ENCODE measurements at regions not wholly inside any gene's neighbourhood (a gene's known extent, or its start where the extent isn't known, plus 50 kb on each side); places are given as distances from the start of the nearest gene placed in this dataset.

GRCh38 chr4:57553728-57554127 is 443.5 kb upstream of the IGFBP7 start:
- 25% methylated on average over 3 of the region's 3 CpGs for WGBS (ENCODE audit: low lambda C conversion rate)
- FAIRE-seq, result no peak
- Histone ChIP-seq H3K9ac (ENCODE audit: insufficient read depth, low read depth, low read length) (no peak overlapping the region), H3K79me2 (ENCODE audit: insufficient read depth, low read length) (no peaks in the 10 kb centered on the region), H3K4me2 (ENCODE audit: low read depth, low read length) (no peak overlapping the region), H3K36me3 (replicated peaks in 1 of 2; ENCODE audit: control insufficient read depth in 1 of 2, insufficient read depth in 2 of 2, low read length in 2 of 2) (no peaks in the 10 kb centered on the region), H3K27ac (ENCODE audit: extremely low read length, insufficient read depth, low read length) (no peak overlapping the region), H3K9me3 (ENCODE audit: low read length) (no peaks in the 10 kb centered on the region), H2AFZ (ENCODE audit: low read length) (no peak overlapping the region), H3K27me3 (ENCODE audit: control insufficient read depth in 1 of 2, insufficient read depth in 2 of 2, low read length in 2 of 2) (no peaks in the 10 kb centered on the region), H4K20me1 (ENCODE audit: insufficient read depth, low read length) (no peaks in the 10 kb centered on the region), H3K4me1 (ENCODE audit: insufficient read depth, low read length) (no peaks in the 10 kb centered on the region), H3K4me3 (replicated peaks in 1 of 3; ENCODE audit: insufficient read depth in 1 of 3, low read depth in 2 of 3, low read length in 3 of 3) (no peak overlapping the region)
- in situ Hi-C loops (cut with HindIII; ENCODE audit: extremely low pct_ligation_motif_present, low pct_unique_long_range_greater_than_20kb), result no loop called here
- CTCF ChIA-PET (ENCODE audit: low intra/inter-chr PET ratio, low total read pairs), result no interaction called here
- intact Hi-C loops (cut with micrococcal nuclease; ENCODE audit: unreplicated experiment), result no loop called here
- BruUV-seq (replicated peaks), result no TSS peak
- DNase-seq (ENCODE audit: low spot score), result no peak
- TF ChIP-seq, protein P1, sequence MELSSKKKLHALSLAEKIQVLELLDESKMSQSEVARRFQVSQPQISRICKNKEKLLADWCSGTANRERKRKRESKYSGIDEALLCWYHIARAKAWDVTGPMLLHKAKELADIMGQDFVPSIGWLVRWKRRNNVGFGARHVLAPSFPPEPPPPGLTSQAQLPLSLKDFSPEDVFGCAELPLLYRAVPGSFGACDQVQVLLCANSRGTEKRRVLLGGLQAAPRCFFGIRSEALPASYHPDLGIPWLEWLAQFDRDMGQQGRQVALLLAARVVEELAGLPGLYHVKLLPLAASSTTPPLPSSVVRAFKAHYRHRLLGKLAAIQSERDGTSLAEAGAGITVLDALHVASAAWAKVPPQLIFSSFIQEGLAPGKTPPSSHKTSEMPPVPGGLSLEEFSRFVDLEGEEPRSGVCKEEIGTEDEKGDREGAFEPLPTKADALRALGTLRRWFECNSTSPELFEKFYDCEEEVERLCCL (CRISPR knock-in tag; IDR thresholded peaks at IDR 0.05; ENCODE audit: borderline replicate concordance), result no peak
- no peak for TF ChIP-seq HNRNPLL (IDR thresholded peaks at IDR 0.05; ENCODE audit: low read depth, low read length, poor library complexity, severe bottlenecking)
- POLR2A ChIA-PET, result no interaction called here
- ATAC-seq, result no peak

- Histone ChIP-seq H3K4me1 (ENCODE audit: insufficient read depth, low read length) (no peaks in the 10 kb centered on the region), H3K79me2 (ENCODE audit: insufficient read depth, low read length) (no peaks in the 10 kb centered on the region), H2AFZ (ENCODE audit: low read length) (no peak overlapping the region), H3K27ac (ENCODE audit: extremely low read length, insufficient read depth, low read length) (no peak overlapping the region), H3K9ac (ENCODE audit: insufficient read depth, low read depth, low read length) (no peak overlapping the region), H3K4me2 (ENCODE audit: low read depth, low read length) (no peak overlapping the region), H4K20me1 (ENCODE audit: insufficient read depth, low read length) (no peaks in the 10 kb centered on the region), H3K27me3 (ENCODE audit: control insufficient read depth in 1 of 2, insufficient read depth in 2 of 2, low read length in 2 of 2) (no peaks in the 10 kb centered on the region), H3K4me3 (replicated peaks in 1 of 3; ENCODE audit: insufficient read depth in 1 of 3, low read depth in 2 of 3, low read length in 3 of 3) (no peak overlapping the region), H3K9me3 (ENCODE audit: low read length) (no peaks in the 10 kb centered on the region), H3K36me3 (replicated peaks in 1 of 2; ENCODE audit: control insufficient read depth in 1 of 2, insufficient read depth in 2 of 2, low read length in 2 of 2) (no peaks in the 10 kb centered on the region)
- ChIA-PET POLR2A (no interaction called here), CTCF (ENCODE audit: low intra/inter-chr PET ratio, low total read pairs) (no interaction called here)
- FAIRE-seq (no peak), ATAC-seq (no peak), DNase-seq (ENCODE audit: low spot score) (no peak)
- WGBS (ENCODE audit: low lambda C conversion rate), result 3% methylated on average over 3 of the region's 3 CpGs
- no TSS peak for BruUV-seq (replicated peaks)
- intact Hi-C loops (cut with micrococcal nuclease; ENCODE audit: unreplicated experiment), result no loop called here
- in situ Hi-C loops (cut with HindIII; ENCODE audit: extremely low pct_ligation_motif_present, low pct_unique_long_range_greater_than_20kb), result no loop called here
- TF ChIP-seq, protein P2, sequence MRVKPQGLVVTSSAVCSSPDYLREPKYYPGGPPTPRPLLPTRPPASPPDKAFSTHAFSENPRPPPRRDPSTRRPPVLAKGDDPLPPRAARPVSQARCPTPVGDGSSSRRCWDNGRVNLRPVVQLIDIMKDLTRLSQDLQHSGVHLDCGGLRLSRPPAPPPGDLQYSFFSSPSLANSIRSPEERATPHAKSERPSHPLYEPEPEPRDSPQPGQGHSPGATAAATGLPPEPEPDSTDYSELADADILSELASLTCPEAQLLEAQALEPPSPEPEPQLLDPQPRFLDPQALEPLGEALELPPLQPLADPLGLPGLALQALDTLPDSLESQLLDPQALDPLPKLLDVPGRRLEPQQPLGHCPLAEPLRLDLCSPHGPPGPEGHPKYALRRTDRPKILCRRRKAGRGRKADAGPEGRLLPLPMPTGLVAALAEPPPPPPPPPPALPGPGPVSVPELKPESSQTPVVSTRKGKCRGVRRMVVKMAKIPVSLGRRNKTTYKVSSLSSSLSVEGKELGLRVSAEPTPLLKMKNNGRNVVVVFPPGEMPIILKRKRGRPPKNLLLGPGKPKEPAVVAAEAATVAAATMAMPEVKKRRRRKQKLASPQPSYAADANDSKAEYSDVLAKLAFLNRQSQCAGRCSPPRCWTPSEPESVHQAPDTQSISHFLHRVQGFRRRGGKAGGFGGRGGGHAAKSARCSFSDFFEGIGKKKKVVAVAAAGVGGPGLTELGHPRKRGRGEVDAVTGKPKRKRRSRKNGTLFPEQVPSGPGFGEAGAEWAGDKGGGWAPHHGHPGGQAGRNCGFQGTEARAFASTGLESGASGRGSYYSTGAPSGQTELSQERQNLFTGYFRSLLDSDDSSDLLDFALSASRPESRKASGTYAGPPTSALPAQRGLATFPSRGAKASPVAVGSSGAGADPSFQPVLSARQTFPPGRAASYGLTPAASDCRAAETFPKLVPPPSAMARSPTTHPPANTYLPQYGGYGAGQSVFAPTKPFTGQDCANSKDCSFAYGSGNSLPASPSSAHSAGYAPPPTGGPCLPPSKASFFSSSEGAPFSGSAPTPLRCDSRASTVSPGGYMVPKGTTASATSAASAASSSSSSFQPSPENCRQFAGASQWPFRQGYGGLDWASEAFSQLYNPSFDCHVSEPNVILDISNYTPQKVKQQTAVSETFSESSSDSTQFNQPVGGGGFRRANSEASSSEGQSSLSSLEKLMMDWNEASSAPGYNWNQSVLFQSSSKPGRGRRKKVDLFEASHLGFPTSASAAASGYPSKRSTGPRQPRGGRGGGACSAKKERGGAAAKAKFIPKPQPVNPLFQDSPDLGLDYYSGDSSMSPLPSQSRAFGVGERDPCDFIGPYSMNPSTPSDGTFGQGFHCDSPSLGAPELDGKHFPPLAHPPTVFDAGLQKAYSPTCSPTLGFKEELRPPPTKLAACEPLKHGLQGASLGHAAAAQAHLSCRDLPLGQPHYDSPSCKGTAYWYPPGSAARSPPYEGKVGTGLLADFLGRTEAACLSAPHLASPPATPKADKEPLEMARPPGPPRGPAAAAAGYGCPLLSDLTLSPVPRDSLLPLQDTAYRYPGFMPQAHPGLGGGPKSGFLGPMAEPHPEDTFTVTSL (CRISPR knock-in tag; IDR thresholded peaks at IDR 0.05; ENCODE audit: borderline replicate concordance), result no peak
- no peak for TF ChIP-seq ZBTB7A (CRISPR knock-in tag; IDR thresholded peaks at IDR 0.05)
- TF ChIP-seq NR2F2 (IDR thresholded peaks at IDR 0.05; ENCODE audit: borderline replicate concordance, low read depth), result no peak
- no peak for TF ChIP-seq FOXA3 (CRISPR knock-in tag; IDR thresholded peaks at IDR 0.05)
- TF ChIP-seq, protein P3, sequence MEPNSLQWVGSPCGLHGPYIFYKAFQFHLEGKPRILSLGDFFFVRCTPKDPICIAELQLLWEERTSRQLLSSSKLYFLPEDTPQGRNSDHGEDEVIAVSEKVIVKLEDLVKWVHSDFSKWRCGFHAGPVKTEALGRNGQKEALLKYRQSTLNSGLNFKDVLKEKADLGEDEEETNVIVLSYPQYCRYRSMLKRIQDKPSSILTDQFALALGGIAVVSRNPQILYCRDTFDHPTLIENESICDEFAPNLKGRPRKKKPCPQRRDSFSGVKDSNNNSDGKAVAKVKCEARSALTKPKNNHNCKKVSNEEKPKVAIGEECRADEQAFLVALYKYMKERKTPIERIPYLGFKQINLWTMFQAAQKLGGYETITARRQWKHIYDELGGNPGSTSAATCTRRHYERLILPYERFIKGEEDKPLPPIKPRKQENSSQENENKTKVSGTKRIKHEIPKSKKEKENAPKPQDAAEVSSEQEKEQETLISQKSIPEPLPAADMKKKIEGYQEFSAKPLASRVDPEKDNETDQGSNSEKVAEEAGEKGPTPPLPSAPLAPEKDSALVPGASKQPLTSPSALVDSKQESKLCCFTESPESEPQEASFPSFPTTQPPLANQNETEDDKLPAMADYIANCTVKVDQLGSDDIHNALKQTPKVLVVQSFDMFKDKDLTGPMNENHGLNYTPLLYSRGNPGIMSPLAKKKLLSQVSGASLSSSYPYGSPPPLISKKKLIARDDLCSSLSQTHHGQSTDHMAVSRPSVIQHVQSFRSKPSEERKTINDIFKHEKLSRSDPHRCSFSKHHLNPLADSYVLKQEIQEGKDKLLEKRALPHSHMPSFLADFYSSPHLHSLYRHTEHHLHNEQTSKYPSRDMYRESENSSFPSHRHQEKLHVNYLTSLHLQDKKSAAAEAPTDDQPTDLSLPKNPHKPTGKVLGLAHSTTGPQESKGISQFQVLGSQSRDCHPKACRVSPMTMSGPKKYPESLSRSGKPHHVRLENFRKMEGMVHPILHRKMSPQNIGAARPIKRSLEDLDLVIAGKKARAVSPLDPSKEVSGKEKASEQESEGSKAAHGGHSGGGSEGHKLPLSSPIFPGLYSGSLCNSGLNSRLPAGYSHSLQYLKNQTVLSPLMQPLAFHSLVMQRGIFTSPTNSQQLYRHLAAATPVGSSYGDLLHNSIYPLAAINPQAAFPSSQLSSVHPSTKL (CRISPR knock-in tag; IDR thresholded peaks at IDR 0.05), result no peak
- TF ChIP-seq SP2 (CRISPR knock-in tag; IDR thresholded peaks at IDR 0.05), result no peak
Measured at GRCh38 chr4:57550198-57550597, 440.0 kb upstream of the IGFBP7 start.

All from HepG2 (cell line).